GM06990 (cell line): ENCODE measurements at regions not wholly inside any gene's neighbourhood (a gene's known extent, or its start where the extent isn't known, plus 50 kb on each side); places are given as distances from the start of the nearest gene placed in this dataset.
"Not testable (repeated sequence)": the region's sequence is repeated elsewhere in the genome, so short reads cannot be mapped to it uniquely, and the experiment has no call there.

Source experiments
- DNase-seq: peaks from one replicate; pipeline ENCODE4 v3.0.0-alpha.2; 2011; ENCODE audit not compliant: insufficient read length; ENCODE audit errors: extremely low read depth
- H3K27me3 ChIP-seq: replicated peaks from 2 replicates; pipeline ENCODE4 v1.6.0; 2011; ENCODE audit warnings: low read length; ENCODE audit not compliant: control insufficient read depth, insufficient read depth
- H3K36me3 ChIP-seq: 2 replicates; pipeline ENCODE4 v1.5.1; 2011; ENCODE audit warnings: low read length; ENCODE audit not compliant: control insufficient read depth, insufficient read depth
- H3K4me3 ChIP-seq: replicated peaks from 2 replicates; pipeline ENCODE4 v1.5.1; 2011; ENCODE audit warnings: low read depth, mild to moderate bottlenecking, control low read depth, low read length
- CTCF ChIP-seq: IDR thresholded peaks from 2 replicates; pipeline ENCODE4 v1.5.1; 2011; ENCODE audit warnings: low read length, control low read depth, mild to moderate bottlenecking, inconsistent platforms; ENCODE audit not compliant: insufficient read depth, poor library complexity, severe bottlenecking

DNA sequence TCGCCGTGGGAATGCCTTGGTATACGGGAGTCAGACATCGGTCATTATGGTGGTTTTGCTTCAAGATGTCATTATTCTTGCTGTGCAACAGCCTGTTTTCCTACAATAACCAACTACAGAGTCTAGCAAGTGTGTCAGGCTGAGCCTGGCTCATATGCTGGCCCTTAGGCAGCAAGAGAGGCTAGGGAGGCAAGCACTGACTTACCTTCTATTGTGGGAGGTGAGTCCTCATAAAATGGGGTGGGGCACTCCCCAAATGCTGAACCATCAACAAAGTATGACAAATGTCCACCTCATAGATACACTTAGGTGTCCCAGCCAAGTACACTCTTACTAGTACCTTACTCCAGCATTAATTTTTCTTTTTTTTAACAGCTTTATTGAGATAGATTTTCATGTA, 77.0 kb upstream of the ATL2 start:
- Histone ChIP-seq H3K27me3 (no peaks in the 10 kb centered on the region), H3K36me3 (no peaks in the 10 kb centered on the region), H3K4me3 (no peak overlapping the region)
- no peak for TF ChIP-seq CTCF
- no peak for DNase-seq

- not testable (repeated sequence) for H3K36me3 ChIP-seq, H3K27me3 ChIP-seq, DNase-seq, H3K4me3 ChIP-seq
These were observed 74.7 kb upstream of the ATL2 start for GRCh38 chr2:38451778-38452177.

DNA sequence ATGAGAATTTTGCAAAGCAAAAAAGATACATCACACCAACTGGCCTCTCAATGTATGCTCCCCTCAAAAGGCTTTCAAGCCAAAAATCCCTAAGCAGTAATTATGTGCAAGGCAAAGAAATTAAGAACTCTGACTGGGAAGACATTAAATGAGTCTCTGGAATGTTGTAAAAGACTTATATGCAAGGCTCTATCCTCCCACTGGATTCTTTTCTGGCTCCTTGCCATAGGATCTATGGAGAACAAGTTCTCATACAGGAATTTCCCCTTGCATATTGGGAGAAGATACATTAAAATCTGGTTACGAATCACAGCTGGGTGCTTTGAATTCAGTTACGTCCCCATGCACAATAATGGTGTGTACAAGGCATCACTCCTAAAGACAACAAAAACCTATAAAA, 73.4 kb upstream of the ATL2 start:
- no peaks in the 10 kb centered on the region for H3K36me3 ChIP-seq
- DNase-seq: no peak
- TF ChIP-seq CTCF: no peak
- H3K27me3 ChIP-seq: no peaks in the 10 kb centered on the region
- no peak overlapping the region for H3K4me3 ChIP-seq

- DNase-seq: no peak
- H3K27me3 ChIP-seq: no peaks in the 10 kb centered on the region
These were observed 71.8 kb upstream of the ATL2 start for GRCh38 chr2:38448692-38449410.

DNA sequence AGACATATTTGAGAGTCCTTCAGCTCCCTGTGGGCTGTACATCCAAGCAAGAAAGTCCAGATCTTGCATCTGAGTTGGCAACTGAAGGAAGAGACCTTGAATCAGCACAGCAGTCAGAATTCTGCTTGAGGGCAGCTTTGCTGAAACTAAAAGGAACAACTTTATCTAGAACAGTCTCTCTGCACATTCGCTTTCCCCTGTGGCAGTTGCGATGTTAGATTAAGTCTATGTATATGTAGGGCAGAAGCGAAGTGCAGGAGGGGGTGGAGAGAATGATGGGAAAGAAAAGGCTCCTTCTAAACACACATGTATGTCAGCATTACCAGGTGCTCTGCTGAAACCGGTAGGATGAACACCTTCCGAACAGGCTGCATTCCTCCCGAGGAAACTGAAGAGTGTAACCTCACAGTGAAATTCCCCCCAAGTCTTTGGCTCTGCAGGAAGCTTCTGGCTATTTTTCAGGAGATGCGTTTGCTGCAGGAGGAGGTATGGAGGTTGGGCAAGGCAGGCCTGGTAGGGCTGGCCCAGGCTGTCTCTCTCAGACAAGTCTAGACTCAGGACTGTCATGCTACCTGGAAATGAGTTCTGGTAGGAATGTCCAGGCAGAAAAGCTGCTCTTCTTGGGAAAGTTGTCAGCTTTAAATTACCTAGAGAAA, 70.0 kb upstream of the ATL2 start:
- Histone ChIP-seq H3K36me3 (no peaks in the 10 kb centered on the region), H3K27me3 (no peaks in the 10 kb centered on the region), H3K4me3 (no peak overlapping the region)
- DNase-seq: no peak
- TF ChIP-seq CTCF: no peak

More at GRCh38 chr2:38448692-38449410, 71.8 kb upstream of the ATL2 start:
- Histone ChIP-seq H3K4me3 (no peak overlapping the region), H3K36me3 (no peaks in the 10 kb centered on the region)
- no peak for TF ChIP-seq CTCF

GRCh38 chr2:38446418-38446817, 69.3 kb upstream of the ATL2 start:
- Histone ChIP-seq H3K36me3 (no peaks in the 10 kb centered on the region), H3K27me3 (no peaks in the 10 kb centered on the region), H3K4me3 (no peak overlapping the region)
- no peak for TF ChIP-seq CTCF
- no peak for DNase-seq
